ENCODE measurements at regions not wholly inside any gene's neighbourhood (a gene's known extent, or its start where the extent isn't known, plus 50 kb on each side); places are given as distances from the start of the nearest gene placed in this dataset.

- TF ChIP-seq SP1 (IDR thresholded peaks at IDR 0.05) (no peak), FOXA2 (IDR thresholded peaks at IDR 0.05) (no peak), HNF4G (IDR thresholded peaks at IDR 0.05) (no peak), JUND (IDR thresholded peaks at IDR 0.05) (no peak), YY1 (IDR thresholded peaks at IDR 0.05) (no peak), CTCF (IDR thresholded peaks at IDR 0.05; ENCODE audit: low read depth, low read length, missing input control) (no peak), REST (IDR thresholded peaks at IDR 0.05) (no peak), ATF3 (IDR thresholded peaks at IDR 0.05) (no peak), TAF1 (conservative IDR thresholded peaks at IDR 0.05) (no peak), EGR1 (IDR thresholded peaks at IDR 0.05; ENCODE audit: low read depth in 2 of 2) (no peak), HNF4A (conservative IDR thresholded peaks at IDR 0.05) (no peak), NR2F2 (IDR thresholded peaks at IDR 0.05) (no peak), GABPA (IDR thresholded peaks at IDR 0.05 in 1 of 2, conservative IDR thresholded peaks at IDR 0.05 in 1 of 2) (no peak), RXRA (IDR thresholded peaks at IDR 0.05) (no peak), RAD21 (IDR thresholded peaks at IDR 0.05) (no peak), ZBTB33 (IDR thresholded peaks at IDR 0.05) (no peak), FOXA1 (IDR thresholded peaks at IDR 0.05) (no peak), MAX (IDR thresholded peaks at IDR 0.05) (no peak)
- Histone ChIP-seq H3K36me3 (ENCODE audit: control insufficient read depth in 4 of 4, insufficient read depth in 3 of 4, low read depth in 1 of 4, low read length in 3 of 4) (no peaks in the 10 kb centered on the region), H3K27ac (ENCODE audit: low read depth in 1 of 2, low read length in 2 of 2) (no peak overlapping the region), H3K4me1 (ENCODE audit: control insufficient read depth in 4 of 4, insufficient read depth in 4 of 4, low read length in 3 of 4) (no peaks in the 10 kb centered on the region), H3K4me3 (ENCODE audit: low read depth in 1 of 3, low read length in 3 of 3) (no peak overlapping the region), H3K9ac (ENCODE audit: low read depth in 1 of 2, low read length in 2 of 2) (no peak overlapping the region), H3K9me3 (ENCODE audit: control insufficient read depth in 4 of 4, low read length in 3 of 4) (no peaks in the 10 kb centered on the region), H3K27me3 (ENCODE audit: control insufficient read depth in 4 of 4, insufficient read depth in 4 of 4, low read length in 3 of 4) (peaks cover 0 to 8% (median 0%) of the 10 kb centered on the region in 4 donors)
- DNase-seq (ENCODE audit: low spot score): no peak
- WGBS: 48% methylated on average over 4 of the region's 4 CpGs
Observed at GRCh38 chr1:11417162-11417561, 61.8 kb upstream of the DISP3 start.
